ENCODE measurements at regions not wholly inside any gene's neighbourhood (a gene's known extent, or its start where the extent isn't known, plus 50 kb on each side); places are given as distances from the start of the nearest gene placed in this dataset.

DNA sequence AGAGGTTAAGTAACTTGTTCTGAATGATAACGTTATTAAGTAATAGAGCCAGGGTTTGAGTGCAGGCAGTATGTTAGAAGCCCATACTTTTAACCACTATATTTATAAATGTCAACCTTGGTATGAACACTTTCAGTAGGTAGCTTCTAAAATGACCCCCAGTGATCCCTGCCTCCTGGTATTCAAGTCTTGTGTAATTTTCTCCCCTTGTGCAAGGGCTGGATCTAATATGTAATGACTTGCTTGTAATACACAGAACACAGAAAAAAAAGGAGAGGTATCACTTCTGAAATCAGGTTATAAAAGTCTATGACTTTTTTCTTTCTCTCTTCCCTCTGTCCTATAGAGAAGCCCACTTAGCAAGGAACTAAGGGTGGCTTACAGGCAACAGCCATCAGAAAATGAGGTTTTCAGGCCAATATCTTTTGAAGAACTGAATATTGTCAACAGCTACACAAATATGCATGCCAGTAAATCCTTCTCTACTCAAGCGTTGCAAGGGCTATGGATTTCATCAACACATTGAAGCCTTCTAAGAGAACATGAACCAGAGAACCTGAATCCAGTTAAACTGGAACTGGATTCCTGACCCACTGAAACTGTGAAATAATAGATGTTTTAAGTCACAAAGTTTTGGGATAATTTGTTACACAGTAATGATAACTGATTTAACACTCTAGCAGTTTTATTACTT, 712.3 kb downstream of the METTL15 start:
- no peak for DNase-seq (ENCODE audit: low read depth, low spot score)
- Histone ChIP-seq H3K4me3 (no peak overlapping the region), H3K36me3 (ENCODE audit: insufficient read depth, low read length) (no peaks in the 10 kb centered on the region), H3K9ac (ENCODE audit: insufficient read length) (no peak overlapping the region), H3K27ac (no peak overlapping the region), H3K9me3 (ENCODE audit: low read depth, low read length) (no peaks in the 10 kb centered on the region)
- TF ChIP-seq FOXP2 (optimal IDR thresholded peaks at IDR 0.05; ENCODE audit: control extremely low read depth, extremely low read length, insufficient read depth) (no peak), EZH2 (IDR thresholded peaks at IDR 0.05) (no peak), POLR2AphosphoS5 (IDR thresholded peaks at IDR 0.05; ENCODE audit: borderline replicate concordance, low read depth, low read length) (no peak)

DNA sequence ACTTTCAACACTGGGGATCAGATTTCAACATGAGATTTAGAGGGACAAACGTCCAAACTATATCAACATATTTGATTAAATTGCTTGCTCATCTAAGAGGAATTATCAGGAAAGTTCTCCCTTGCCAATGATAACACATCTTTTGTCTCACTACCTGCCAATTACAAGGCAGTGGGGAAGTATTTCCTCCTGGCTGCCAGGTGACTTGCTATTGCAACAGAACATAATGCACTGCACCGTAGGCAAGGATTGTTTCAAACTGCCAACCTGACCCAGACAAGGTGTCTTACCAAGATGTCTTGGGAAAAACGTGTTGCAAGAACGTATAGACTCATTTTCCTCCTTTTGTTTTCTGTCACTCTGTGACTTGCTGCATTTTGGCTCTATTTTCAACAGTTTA, 711.6 kb downstream of the METTL15 start:
- no peak overlapping the region for H3K27ac ChIP-seq
- DNase-seq (ENCODE audit: low read depth, low spot score), result no peak

DNA sequence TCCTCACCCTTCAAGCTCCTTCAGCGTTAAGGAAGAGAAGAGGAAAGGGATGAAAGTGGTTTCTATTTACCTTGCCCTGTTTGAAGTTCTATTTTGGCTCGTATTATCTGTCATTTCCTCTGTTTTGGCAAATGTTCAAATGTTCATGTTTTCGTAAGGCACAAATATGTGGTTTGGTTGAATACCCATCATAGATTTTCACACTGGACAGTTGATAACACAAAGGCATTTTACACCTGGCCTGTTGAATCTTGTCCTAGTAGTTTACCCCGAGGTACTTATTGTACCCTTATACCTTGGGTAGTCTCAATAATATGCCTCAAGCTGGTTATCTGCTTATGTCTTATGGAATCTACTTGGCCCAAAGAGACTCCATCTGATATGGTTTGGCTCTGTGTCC, 706.9 kb downstream of the METTL15 start:
- no peak for DNase-seq (ENCODE audit: low read depth, low spot score)
- TF ChIP-seq POLR2AphosphoS5 (IDR thresholded peaks at IDR 0.05; ENCODE audit: borderline replicate concordance, low read depth, low read length) (no peak), EZH2 (IDR thresholded peaks at IDR 0.05) (no peak), FOXP2 (optimal IDR thresholded peaks at IDR 0.05; ENCODE audit: control extremely low read depth, extremely low read length, insufficient read depth) (no peak)

More for the DNA sequence above, 711.6 kb downstream of the METTL15 start:
- no peak overlapping the region for H3K4me3 ChIP-seq
- TF ChIP-seq EZH2 (IDR thresholded peaks at IDR 0.05), result no peak
- TF ChIP-seq POLR2AphosphoS5 (IDR thresholded peaks at IDR 0.05; ENCODE audit: borderline replicate concordance, low read depth, low read length), result no peak
- TF ChIP-seq FOXP2 (optimal IDR thresholded peaks at IDR 0.05; ENCODE audit: control extremely low read depth, extremely low read length, insufficient read depth), result no peak
- no peaks in the 10 kb centered on the region for H3K9me3 ChIP-seq (ENCODE audit: low read depth, low read length)
- H3K36me3 ChIP-seq (ENCODE audit: insufficient read depth, low read length), result no peaks in the 10 kb centered on the region
- H3K9ac ChIP-seq (ENCODE audit: insufficient read length), result no peak overlapping the region

DNA sequence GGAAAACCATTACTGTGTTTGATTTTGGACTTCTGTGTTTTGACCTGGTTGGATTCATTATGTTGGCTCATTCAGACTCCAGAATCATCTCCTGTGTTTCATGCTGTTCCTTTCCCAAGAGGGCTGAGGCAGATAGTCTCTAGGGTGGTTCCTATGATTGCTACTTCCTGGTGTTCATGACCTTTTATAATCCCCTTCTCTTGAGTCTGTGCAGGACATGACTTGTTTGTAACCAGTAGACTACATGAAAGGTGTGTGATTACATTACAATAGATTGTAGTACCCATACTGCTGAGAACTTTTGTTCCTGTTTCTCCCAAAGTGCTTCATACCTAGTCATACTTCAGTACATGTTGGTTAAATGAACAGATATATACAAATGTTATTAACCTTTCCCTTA, 700.6 kb downstream of the METTL15 start:
- Histone ChIP-seq H3K9ac (ENCODE audit: insufficient read length) (no peak overlapping the region), H3K4me3 (no peak overlapping the region), H3K27ac (no peak overlapping the region), H3K9me3 (ENCODE audit: low read depth, low read length) (no peaks in the 10 kb centered on the region), H3K36me3 (ENCODE audit: insufficient read depth, low read length) (no peaks in the 10 kb centered on the region)
- TF ChIP-seq EZH2 (IDR thresholded peaks at IDR 0.05) (no peak), FOXP2 (optimal IDR thresholded peaks at IDR 0.05; ENCODE audit: control extremely low read depth, extremely low read length, insufficient read depth) (no peak), POLR2AphosphoS5 (IDR thresholded peaks at IDR 0.05; ENCODE audit: borderline replicate concordance, low read depth, low read length) (no peak)
- no peak for DNase-seq (ENCODE audit: low read depth, low spot score)

More for the DNA sequence above, 706.9 kb downstream of the METTL15 start:
- H3K9me3 ChIP-seq (ENCODE audit: low read depth, low read length), result no peaks in the 10 kb centered on the region
- H3K36me3 ChIP-seq (ENCODE audit: insufficient read depth, low read length), result no peaks in the 10 kb centered on the region
- H3K4me3 ChIP-seq, result no peak overlapping the region
- no peak overlapping the region for H3K9ac ChIP-seq (ENCODE audit: insufficient read length)
- no peak overlapping the region for H3K27ac ChIP-seq

DNA sequence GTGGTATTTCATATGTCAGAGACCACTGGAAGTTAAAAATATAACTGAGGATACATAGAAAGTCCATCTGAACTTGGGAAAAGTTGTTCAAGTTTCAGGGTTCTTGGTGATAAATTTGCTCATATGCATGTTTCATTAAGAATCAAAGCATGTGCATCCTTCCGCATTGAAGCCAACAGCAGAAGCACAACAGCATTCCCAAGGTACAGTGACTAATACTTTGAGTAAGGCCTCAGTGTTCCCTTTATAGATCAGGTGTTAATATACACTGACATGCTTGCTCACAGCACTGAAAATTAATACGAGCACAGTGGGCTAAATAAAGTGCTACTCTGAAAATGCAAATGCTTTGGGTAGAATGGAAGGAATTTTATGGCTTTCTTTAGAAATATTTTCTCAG, 691.1 kb downstream of the METTL15 start:
- Histone ChIP-seq H3K9ac (ENCODE audit: insufficient read length) (no peak overlapping the region), H3K36me3 (ENCODE audit: insufficient read depth, low read length) (no peaks in the 10 kb centered on the region), H3K27ac (no peak overlapping the region), H3K9me3 (ENCODE audit: low read depth, low read length) (no peaks in the 10 kb centered on the region), H3K4me3 (no peak overlapping the region)
- DNase-seq (ENCODE audit: low read depth, low spot score), result no peak
- TF ChIP-seq POLR2AphosphoS5 (IDR thresholded peaks at IDR 0.05; ENCODE audit: borderline replicate concordance, low read depth, low read length) (no peak), FOXP2 (optimal IDR thresholded peaks at IDR 0.05; ENCODE audit: control extremely low read depth, extremely low read length, insufficient read depth) (no peak), EZH2 (IDR thresholded peaks at IDR 0.05) (no peak)

DNA sequence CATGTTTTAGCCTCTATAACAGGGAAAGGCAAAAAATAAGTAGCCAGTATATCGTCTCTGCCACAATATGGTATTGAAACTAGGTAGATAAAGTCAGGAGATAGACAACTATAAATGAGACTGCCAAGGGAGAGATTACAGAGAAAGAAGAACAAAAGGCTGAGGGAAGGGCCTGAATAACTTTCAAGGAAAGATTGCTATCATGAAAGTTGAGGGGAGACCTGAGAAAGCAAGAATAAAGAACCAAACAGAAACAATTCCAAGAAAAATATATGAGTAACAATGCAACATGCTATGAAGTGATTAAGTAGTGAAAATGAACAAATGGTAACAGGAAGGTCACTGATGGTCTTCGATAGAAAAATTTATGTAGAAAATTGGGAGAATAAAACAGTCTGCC, 690.1 kb downstream of the METTL15 start:
- TF ChIP-seq POLR2AphosphoS5 (IDR thresholded peaks at IDR 0.05; ENCODE audit: borderline replicate concordance, low read depth, low read length) (no peak), FOXP2 (optimal IDR thresholded peaks at IDR 0.05; ENCODE audit: control extremely low read depth, extremely low read length, insufficient read depth) (no peak), EZH2 (IDR thresholded peaks at IDR 0.05) (no peak)

DNA sequence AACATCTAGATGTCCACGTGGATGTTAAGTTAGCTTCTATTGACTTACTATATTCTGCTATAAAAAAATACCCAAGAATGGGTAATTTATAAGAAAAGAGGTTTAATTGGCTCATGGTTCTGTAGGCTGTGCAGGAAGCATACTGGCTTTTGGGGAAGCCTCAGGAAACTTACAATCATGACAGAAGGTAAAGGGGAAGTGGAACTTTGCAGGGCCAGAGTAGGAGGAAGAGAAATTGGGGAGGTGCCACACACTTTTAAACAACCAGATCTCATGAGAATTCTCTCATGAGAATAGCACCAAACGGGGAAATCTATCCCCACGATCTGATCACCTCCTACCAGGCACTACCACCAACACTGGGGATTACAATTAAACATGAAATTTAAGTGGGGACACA, 689.3 kb downstream of the METTL15 start:
- Histone ChIP-seq H3K27ac (no peak overlapping the region), H3K4me3 (no peak overlapping the region)
- TF ChIP-seq POLR2AphosphoS5 (IDR thresholded peaks at IDR 0.05; ENCODE audit: borderline replicate concordance, low read depth, low read length) (no peak), EZH2 (IDR thresholded peaks at IDR 0.05) (no peak), FOXP2 (optimal IDR thresholded peaks at IDR 0.05; ENCODE audit: control extremely low read depth, extremely low read length, insufficient read depth) (no peak)

More for the DNA sequence above, 690.1 kb downstream of the METTL15 start:
- no peak overlapping the region for H3K4me3 ChIP-seq
- H3K36me3 ChIP-seq (ENCODE audit: insufficient read depth, low read length), result no peaks in the 10 kb centered on the region
- no peak for DNase-seq (ENCODE audit: low read depth, low spot score)
- H3K9ac ChIP-seq (ENCODE audit: insufficient read length), result no peak overlapping the region
- H3K9me3 ChIP-seq (ENCODE audit: low read depth, low read length), result no peaks in the 10 kb centered on the region
- H3K27ac ChIP-seq, result no peak overlapping the region

DNA sequence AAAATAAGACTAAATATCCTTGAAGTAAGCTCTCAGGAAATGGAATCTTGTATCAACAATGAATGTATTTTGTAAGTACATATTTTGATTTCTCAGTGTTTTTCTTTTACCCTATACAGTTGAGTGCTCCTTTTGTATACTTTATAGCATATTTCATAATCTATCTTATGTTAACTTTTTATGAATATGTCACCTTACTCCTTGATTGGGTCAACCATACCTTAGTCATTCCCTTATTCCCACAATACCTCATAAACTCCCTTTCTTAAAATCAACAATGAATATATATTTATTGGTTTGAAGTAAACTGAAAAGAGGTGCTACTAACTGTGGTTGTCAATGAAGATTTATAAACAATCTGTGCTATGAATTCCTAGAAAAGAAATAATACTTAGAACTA, 686.2 kb downstream of the METTL15 start:
- TF ChIP-seq POLR2AphosphoS5 (IDR thresholded peaks at IDR 0.05; ENCODE audit: borderline replicate concordance, low read depth, low read length) (no peak), EZH2 (IDR thresholded peaks at IDR 0.05) (no peak), FOXP2 (optimal IDR thresholded peaks at IDR 0.05; ENCODE audit: control extremely low read depth, extremely low read length, insufficient read depth) (no peak)
- H3K9me3 ChIP-seq (ENCODE audit: low read depth, low read length), result no peaks in the 10 kb centered on the region
- no peak overlapping the region for H3K9ac ChIP-seq (ENCODE audit: insufficient read length)
- H3K4me3 ChIP-seq, result no peak overlapping the region
- no peak overlapping the region for H3K27ac ChIP-seq
- no peak for DNase-seq (ENCODE audit: low read depth, low spot score)
- H3K36me3 ChIP-seq (ENCODE audit: insufficient read depth, low read length), result no peaks in the 10 kb centered on the region

More for the DNA sequence above, 689.3 kb downstream of the METTL15 start:
- H3K9ac ChIP-seq (ENCODE audit: insufficient read length), result no peak overlapping the region
- no peaks in the 10 kb centered on the region for H3K36me3 ChIP-seq (ENCODE audit: insufficient read depth, low read length)
- no peak for DNase-seq (ENCODE audit: low read depth, low spot score)
- H3K9me3 ChIP-seq (ENCODE audit: low read depth, low read length), result no peaks in the 10 kb centered on the region
